HPDE6-E6E7 (cell line): ENCODE measurements at regions not wholly inside any gene's neighbourhood (a gene's known extent, or its start where the extent isn't known, plus 50 kb on each side); places are given as distances from the start of the nearest gene placed in this dataset.
"Not testable (repeated sequence)": the region's sequence is repeated elsewhere in the genome, so short reads cannot be mapped to it uniquely, and the experiment has no call there.

Source experiments
- DNase-seq: peaks from one replicate; pipeline ENCODE4 v3.0.0; 2011; ENCODE audit warnings: missing footprints; ENCODE audit errors: extremely low spot score

DNA sequence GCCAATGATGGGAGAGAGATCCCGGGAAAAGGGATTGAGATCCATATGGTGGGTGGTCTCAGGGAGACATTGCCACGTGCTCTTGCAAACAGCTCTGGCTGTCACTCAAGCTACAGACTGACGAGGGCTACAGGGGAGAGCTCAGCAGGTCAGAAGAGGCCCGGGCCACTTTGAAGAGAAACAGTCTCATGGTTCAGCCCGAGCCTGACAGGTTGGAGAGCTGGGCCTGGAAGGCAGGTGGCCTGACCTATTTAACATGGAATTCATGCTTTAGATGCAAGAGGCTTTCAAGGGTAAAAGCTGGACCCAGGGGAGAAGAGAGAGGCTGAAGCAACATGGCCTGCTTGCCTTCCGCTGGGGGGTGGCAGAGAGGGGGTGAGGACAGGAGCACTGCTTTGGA is 81.0 kb upstream of the BRD7 start:
- DNase-seq: no peak

DNA sequence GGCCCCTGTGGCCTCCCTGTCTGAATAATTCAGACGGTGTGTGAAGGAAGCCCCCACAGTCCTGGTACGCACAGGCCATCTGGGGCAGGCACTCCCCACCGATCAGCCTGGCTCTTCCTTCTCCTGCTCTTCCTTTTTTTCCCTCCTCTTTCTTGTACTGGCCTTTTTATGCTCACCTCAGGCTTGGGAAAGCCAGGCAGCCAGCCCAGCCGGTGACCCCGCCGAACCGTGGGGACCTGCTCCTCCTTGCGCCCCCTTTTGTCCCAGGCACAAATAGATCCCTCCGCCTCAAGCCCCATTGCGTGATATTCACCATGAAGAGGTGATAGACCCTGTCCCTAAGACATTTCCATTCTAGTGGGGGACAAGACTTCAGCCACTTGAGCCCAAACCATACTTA is 80.2 kb upstream of the BRD7 start:
- DNase-seq: no peak

DNA sequence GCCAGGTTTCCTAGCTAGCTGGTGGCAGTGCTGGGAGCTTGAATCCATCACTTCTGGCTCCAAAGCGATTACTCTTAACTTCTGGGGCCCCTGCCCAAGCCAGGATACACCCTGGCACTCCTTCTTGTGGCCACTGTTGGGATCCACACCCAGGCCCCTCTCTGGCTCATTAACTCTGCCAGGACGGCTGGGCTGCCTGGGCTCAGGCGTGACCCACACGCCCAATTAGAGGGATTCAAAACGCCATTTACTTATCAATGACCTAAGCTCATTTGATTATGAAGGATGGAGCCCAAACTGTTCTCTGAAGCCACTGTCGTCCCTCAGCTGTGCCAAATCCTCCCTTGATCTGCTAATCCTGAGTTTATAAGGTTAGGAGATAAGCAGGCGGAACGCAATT is 79.7 kb upstream of the BRD7 start:
- no peak for DNase-seq

DNA sequence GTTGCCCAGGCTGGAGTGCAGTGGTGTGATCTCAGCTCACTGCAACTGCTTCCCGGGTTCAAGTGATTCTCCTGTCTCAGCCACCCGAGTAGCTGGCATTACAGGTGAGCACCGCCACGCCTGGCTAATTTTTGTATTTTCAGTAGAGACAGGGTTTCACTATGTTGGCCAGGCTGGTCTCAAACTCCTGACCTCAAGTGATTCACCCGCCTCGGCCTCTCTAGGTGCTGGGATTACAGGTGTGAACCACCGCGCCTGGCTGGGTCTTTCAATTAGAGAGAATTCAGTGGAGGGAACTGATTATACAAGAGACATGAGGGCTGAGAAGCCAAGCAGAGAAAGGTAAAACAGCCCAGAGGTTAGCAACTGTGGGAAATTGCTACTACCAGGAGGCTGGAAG is 78.6 kb upstream of the BRD7 start:
- not testable (repeated sequence) for DNase-seq

DNA sequence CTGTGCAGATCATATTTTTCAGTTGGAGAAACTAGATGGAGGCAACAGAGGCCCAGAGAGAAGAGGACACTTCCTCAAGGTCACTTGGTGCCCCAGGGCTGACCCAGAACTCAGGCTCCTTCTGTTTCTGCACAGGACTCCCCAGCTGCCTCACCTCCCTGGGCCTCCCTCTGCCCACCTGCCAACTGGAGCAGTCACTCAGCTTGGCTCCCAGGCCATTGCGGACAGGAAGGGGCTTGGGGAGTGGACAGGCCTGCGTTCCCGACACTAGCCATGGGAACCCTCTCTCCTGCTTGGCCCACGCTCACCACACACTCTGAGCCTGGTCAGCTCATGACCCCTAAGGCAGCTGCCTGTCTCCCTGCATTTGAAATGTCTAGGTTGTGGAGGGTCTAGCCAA is 78.1 kb upstream of the BRD7 start:
- DNase-seq: no peak

DNA sequence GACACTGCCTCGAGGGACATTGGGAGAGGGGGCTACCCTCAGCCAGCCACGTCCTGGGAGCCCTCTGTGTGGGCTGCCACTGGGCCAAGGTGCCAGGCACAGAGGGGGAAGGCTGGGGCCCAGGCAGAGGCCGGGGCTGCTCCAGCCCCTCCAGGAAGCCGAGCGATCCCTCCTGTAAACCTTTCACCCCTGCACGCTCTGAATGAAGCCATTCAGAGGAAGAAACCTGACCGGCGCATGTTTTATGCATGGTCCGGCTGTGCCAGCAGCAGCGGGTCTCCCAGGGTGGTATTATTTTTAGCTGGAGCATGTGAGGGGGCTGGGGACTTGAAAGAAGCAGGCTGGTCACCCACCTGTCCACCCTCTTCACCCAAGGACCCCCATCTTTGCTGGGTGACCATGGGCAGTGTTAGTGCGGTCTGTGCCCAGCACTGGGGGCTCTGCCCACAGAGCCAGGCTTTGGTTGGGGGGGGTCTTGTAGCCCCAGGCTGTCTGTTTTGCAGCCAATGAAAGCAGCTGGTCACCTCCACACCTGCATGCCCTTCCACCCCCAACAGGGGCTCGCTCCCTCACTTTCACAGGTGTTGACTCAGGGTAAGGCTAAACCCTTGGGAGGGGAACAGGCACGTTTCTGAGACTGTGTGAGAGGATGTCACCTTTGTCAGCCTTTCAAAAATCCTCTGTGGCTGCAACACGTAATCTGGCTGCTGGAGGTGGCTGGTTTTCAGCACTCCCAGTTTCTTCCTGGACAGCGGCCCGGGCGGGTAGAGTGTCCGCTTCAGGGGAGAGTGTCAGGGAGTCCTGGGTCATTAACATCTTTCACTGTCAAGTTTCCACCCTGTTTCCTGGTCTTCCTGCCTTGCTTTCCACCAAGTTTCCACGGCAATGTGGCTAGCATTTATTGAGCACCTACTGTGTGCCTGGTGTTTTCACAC is 77.1 kb upstream of the BRD7 start:
- no peak for DNase-seq

DNA sequence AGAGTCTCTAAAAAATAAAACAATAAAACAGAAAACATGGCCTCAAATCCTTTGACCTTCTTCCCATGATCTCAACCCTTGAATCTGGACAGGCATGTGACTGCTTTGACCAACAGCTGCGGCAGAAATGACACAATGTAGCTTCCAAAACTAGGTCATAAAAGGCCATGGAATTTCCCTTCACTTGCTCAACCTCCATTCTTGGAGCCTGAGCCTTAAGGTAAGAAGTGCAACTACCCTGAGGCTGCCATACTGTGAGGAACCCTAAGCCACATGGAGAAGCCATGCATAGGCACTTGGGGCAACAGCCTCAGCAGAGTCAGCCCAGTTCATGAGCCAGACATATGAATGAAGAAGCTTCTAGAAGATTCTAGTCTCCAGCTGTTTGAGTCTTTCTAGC is 75.7 kb upstream of the BRD7 start:
- no peak for DNase-seq

DNA sequence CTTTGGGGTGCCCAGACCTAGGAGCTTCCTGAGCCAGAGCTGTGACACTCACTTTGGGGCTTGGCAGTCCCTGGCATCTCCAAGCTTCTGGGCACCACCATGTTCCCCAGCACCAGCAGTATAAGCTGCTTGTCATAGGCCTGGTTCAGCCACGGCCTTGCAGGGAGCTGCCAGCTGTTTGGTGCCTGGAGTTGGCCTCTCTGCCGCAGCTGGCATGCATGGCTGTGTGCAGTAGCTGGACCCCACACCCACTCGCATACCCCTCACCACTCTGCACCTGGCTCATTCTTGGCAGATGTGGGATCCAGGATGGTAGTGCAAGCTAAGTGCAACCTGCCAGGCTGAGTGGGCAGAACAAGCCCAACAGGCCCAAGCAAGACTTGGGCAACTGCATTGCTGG is 73.4 kb upstream of the BRD7 start:
- DNase-seq: no peak

DNA sequence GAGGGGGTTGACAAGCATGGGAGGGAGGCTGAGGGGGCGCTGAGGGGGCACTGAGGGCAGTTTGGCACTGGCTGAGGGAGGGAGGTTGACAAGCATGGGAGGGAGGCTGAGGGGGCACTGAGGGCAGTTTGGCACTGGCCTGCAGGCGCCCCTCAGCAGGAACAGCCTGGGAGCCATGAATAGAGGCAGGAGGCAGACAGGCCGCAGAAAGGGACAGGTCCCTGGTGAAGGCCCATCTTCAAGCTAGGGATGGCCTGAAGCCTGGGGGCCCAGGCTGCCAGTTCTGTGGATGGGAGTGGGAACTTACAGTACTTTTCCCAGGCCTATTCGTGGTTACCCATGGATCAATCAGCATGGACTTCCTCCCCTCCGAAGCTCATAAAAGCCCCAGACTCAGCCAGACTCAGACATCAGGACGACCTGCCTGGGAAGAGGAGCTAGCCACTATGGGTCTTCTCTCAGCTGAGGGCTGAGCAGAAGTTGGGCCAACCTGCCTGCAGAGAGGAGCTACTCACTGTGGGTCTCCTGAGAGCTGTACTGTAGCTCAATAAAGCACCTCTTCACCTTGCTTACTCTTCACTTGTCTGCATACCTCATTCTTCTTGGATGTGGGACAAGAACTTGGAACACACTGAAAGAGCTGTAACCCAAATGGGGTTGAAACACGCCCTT is 72.8 kb upstream of the BRD7 start:
- no peak for DNase-seq

DNA sequence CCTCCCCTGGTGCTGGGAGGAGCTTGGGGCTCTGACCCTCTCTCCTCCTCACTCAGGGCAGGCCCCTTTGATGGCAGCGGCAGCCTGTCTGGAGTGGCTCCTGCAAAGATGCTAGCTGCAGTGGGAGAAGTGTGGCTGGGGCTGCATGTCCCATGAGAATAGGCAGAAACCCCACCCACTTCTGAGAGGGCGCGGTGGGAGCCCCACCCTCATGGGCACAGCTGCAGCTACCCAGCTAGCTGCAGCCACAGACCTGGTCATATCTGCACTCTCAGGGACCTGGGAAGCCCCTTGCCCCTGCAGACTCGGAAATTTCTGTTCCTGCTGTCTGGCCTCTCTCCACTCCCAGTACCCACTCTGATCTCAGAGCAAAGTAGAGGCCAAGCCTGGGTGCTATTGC is 72.2 kb upstream of the BRD7 start:
- no peak for DNase-seq

DNA sequence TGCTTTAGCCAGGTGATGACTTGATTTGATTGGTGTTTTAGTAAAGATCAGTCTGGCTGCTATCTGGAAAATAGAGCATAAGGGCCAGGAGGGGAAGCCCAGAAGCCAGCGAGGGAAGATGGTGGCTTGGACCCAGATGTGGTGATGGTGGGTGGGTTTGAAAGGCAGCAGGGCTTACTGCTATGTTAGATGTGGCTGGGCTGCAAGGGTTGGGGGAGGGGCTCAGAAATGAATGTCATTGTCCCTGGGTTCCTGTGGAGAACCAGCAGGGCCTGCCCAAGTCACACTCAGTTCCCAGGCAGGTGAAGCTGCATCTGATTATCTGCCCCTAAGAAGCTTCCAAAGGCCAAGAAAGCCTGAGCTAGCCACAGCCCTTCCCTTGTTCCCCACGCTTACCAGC is 71.7 kb upstream of the BRD7 start:
- DNase-seq: no peak

DNA sequence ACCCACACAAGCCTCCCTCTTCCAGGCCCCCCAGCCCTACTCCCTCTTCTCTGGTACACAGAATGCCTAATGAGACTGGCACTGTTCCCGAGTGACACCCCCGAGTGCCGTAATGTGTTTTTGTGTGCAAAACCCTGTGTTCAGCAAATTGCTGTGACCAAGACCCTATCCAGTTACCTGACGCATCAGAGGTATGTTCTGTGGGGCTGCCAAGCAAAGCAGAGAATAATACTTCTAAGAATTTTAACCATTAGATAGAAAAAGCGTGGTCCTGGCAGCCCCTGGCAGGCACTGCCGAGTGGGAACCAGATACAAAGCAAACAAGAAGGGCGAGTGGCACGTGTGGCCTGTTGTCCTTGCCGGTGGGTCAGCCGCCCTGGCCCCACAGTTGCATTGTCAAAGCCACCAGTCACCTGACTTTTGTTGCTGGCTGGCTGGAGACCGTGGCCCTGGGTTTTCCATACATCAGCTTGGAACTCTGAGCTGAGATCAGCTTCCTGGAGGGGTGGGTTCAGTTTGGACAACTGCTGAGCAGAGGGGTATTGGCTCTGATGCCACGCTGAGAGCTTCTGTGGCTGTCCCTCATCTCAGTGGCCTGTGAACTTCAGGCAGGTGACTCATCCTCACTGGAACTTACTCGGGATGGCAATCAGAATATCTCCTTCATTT is 69.1 kb upstream of the BRD7 start:
- DNase-seq: no peak

DNA sequence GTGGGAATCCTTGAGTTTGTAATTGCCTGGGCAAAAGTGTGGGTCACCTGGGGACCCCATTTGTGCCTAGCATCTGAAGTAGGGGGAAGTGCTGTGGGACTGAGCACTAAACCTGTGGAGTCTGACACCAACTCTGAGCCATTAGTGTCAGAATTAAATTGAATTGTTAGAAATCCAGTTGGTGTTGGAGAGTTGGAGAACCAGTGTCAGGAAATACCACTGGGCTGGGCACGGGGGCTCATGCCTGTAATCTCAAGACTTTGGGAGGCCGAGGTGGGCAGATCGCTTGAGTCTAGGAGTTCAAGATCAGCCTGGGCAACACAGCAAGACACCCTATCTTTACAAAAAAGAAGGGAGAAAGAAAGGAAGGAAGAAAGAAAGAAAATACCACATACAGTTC is 67.5 kb upstream of the BRD7 start:
- no peak for DNase-seq

DNA sequence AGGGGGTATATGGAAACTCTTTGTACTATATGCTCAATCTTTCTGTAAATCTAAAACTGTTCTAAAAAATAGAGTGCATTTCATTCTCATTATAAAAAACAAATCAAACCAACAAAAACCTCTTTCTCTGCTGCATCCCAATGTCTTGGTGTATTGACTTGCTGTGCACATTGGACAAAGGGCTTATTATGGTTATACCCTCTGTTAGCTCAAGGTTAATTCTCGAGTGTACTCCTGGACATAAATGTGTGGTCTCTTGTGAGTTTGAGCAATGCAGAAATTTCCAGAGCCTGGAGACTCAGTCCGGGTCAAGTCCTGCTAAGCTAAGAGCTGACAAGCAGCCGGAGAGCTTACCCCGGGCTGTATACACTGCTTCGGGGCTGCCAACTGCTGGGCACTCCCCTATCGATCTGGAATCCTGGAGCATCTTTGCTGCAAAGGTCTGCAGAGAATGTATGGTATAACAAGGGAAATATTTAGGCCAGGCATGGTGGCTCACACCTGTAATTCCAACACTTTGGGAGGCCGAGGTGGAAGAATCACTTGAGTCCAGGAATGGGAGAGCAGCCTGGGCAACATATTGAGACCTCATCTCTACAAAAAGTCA is 66.2 kb upstream of the BRD7 start:
- DNase-seq: no peak

DNA sequence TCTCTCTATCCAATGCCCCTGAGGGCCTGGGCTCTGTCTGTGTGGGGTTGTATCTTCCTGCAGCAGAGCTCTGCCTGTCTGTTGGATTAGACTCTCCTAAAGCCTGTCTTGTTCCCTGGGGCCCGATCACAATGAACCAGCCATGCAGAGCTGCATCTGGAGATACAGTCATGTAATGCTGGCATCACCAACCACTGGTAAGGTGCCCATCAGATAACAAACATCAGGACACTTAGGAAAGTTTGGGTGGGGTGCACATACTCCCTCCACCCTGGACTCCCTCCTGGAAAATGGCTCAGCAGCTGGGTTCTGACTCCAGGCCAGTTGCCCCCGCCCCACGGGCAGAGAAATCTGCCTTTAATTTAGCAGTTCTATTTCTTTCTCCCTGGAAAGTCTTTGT is 61.3 kb upstream of the BRD7 start:
- no peak for DNase-seq

DNA sequence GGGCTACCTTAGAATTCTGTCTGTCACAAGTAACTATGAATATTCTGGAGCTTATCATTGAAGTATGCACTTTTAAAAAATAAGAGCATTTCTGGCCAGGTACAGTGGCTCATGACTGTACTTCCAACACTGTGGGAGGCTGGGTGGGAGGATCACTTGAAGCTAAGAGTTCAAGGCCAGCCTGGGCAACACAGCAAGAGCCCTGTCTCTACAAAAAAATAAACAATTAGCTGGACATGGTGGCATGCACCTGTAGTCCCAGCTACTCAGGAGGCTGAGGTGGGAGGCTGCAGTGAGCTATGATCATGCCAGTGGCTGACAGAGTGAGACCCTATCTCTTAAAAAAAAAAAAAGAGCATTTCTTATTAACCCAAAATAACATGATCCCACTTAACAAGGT is 60.0 kb upstream of the BRD7 start:
- no peak for DNase-seq

DNA sequence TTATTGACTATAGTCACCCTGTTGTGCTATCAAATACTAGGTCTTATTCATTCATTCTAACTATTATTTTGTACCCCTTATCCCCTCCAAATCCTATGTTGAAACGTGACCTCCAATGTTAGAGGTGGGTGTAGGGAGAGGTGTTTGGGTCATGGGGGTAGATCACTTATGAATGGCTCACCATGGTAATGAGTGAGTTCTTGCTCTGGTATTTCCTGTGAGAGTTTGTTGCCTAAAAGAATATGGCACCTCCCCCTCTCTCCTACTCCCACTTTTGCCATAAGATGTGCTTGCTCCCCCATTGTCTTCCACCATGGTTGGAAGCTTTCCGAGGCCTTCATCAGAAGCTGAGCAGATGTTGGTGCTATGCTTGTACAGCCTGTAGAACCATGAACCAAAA is 59.3 kb upstream of the BRD7 start:
- DNase-seq: no peak

DNA sequence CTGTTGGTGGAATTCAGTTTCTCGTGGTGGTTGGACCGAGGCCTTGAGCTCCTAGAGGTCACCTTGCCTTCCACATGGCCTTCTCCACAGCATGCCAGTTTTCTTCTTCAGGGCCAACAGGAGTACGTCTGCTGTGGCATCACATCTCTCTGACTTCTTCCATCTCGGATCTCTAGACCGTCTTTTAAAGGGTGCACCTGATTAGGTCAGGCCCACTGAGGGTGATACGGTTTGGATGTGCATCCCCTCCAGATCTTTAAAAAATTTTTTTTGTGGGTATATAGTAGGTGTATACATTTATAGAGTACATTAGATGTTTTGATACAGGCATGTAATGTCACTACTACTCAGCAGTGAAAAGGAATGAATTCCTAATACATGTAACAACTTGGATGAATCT is 58.3 kb upstream of the BRD7 start:
- no peak for DNase-seq

DNA sequence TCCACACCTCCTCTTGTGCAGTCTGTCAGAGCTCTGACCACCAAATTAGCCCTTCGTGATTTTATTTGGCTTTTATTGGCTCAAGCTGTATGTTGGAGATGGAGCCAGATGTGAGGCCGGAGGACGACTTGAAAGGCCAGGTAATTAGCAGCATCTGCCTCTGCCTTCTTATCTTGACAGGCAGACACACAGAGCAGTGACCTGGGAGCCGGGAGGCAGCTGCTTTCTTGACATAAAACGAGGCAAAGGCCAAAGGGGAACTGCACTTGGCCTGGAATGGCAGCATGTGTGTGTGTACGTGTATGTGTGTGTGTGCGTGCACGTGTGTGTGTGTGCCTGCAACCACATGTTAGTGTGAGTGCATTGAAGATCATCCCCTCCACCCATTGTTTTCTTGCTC is 56.9 kb upstream of the BRD7 start:
- no peak for DNase-seq

DNA sequence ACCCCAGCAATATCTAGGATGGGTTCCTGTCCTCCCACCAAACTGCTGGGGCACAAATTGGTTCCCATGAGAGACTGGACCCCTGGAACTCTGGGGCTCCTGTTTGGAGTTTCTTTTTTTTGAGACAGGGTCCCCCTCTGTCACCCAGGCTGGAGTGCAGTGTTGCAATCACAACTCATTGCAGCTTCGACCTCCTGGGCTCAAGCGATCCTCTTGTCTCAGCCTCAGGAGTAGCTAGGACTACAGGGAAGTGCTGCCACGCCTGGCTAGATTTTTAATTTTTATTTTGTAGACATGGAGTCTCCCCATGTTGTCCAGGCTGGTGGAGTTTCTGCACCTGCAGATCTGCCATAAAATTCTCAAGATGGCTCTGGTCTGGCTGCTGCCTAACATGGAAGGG is 56.3 kb upstream of the BRD7 start:
- DNase-seq: no peak

DNA sequence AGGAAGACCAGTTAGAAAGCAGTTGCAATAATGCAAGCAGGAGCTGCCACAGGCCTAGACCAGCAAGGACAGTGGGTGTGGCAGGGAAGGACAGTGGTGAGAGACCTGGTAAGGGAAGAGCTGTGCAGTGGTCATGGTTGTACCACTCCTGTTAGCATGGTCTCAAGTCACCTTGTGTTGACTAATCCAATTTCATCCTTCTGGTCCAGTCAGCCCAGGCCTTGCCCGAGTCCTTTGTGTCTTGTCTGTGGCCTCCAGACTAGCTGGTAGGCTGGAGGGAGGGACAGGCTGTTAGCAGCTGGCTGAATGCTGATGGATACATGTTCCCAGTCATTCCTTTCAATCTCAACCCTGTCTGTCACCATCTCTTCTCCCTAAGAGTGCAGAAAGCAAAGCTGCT is 54.1 kb upstream of the BRD7 start:
- DNase-seq: no peak

DNA sequence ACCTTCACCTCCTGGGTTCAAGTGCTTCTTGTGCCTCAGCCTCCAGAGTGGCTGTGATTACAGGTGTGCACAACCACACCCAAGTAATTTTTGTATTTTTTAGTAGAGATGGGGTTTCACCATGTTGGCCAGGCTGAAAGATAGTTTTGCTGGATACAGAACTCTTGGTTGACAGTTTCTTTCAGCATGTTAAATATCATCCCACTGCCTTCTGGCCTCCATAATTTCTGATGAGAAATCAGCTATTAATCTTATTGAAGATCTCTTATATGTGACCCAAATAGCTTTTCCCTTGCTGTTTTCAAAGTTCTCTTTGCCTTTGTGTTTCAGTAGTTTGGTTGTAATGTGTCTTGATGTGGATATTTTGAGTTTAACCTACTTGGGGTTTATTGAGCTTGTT is 50.3 kb upstream of the BRD7 start:
- DNase-seq: no peak
